B cell (primary cell): ENCODE measurements at regions not wholly inside any gene's neighbourhood (a gene's known extent, or its start where the extent isn't known, plus 50 kb on each side); places are given as distances from the start of the nearest gene placed in this dataset.

Experiments
- ATAC-seq: fragments of 200-7000 bp; cut with Tn5 transposase; one replicate; pipeline ENCODE4 v1.10.0; 2021; ENCODE audit warnings: low read depth, mild to moderate bottlenecking, moderate number of reproducible peaks, moderate library complexity
- CTCF ChIA-PET: fragments of 350-600 bp; sonication (Branson Sonifier 250); formaldehyde crosslinking; loops from one replicate; lab custom pipeline; 2021; ENCODE audit warnings: antibody characterized with exemption, inconsistent platforms; lab: Charles Lee
- POLR2A ChIA-PET: fragments of 350-600 bp; sonication (Branson Sonifier 250); formaldehyde crosslinking; loops from one replicate; lab custom pipeline; 2021; ENCODE audit warnings: antibody characterized with exemption; lab: Charles Lee
- DNase-seq: peaks from one replicate; pipeline ENCODE4 v3.0.0; 2013
- H2AFZ ChIP-seq: 2 replicates; pipeline ENCODE4 v1.6.1; 2012; ENCODE audit warnings: mild to moderate bottlenecking, low read depth, low read length; ENCODE audit not compliant: insufficient read depth, poor library complexity, severe bottlenecking
- H3K27ac ChIP-seq, 2 donors: 1 replicate in 1 of 2; 2 replicates in 1 of 2; pipeline ENCODE4 v1.5.1; 2012 to 2013; ENCODE audit warnings: low read length in 2 of 2, mild to moderate bottlenecking in 2 of 2, moderate library complexity in 1 of 2
- H3K27me3 ChIP-seq, 4 experiments: fragments of 200-600 bp in 1 of 4; sonication (generic) in 1 of 4; replicated peaks in 1 of 4; 1 replicate in 2 of 4; 2 replicates in 2 of 4; pipeline versions ENCODE4 v1.6.1 to v1.7.0; 2013 to 2016; ENCODE audit warnings: low read length in 3 of 4, mild to moderate bottlenecking in 2 of 4, mixed read lengths in 1 of 4, moderate library complexity in 1 of 4; ENCODE audit not compliant: insufficient read depth in 4 of 4, control insufficient read depth in 3 of 4; ENCODE audit errors: control extremely low read depth in 1 of 4
- H3K36me3 ChIP-seq, 2 experiments: replicated peaks in 1 of 2; 1 replicate in 1 of 2; 2 replicates in 1 of 2; pipeline versions ENCODE4 v1.6.1 to v1.7.1; 2013; ENCODE audit warnings: low read length in 1 of 2; ENCODE audit not compliant: insufficient read depth in 2 of 2, control insufficient read depth in 1 of 2; ENCODE audit errors: control extremely low read depth in 1 of 2, extremely low read depth in 1 of 2
- H3K4me1 ChIP-seq, 2 donors: fragments of 200-600 bp in 1 of 2; sonication (generic) in 1 of 2; 1 replicate in 1 of 2; 2 replicates in 1 of 2; pipeline versions ENCODE4 v1.5.1 to v1.6.1; 2013 to 2017; ENCODE audit warnings: low read length in 2 of 2; ENCODE audit not compliant: control insufficient read depth in 2 of 2, insufficient read depth in 2 of 2
- H3K4me2 ChIP-seq: replicated peaks from 2 replicates; pipeline ENCODE3; 2012; ENCODE audit warnings: mild to moderate bottlenecking, low read depth, low read length; ENCODE audit not compliant: poor library complexity, severe bottlenecking
- H3K4me3 ChIP-seq, 5 experiments: fragments of 200-600 bp in 1 of 5; sonication (generic) in 1 of 5; 1 replicate in 3 of 5; 2 replicates in 2 of 5; pipeline versions ENCODE4 v1.5.1 to v1.7.0; 2011 to 2016; ENCODE audit warnings: low read length in 4 of 5, mild to moderate bottlenecking in 4 of 5, low read depth in 2 of 5, control low read depth in 1 of 5, moderate library complexity in 1 of 5; ENCODE audit not compliant: insufficient read depth in 1 of 5; ENCODE audit errors: control extremely low read depth in 1 of 5, extremely low read depth in 1 of 5
- H3K79me2 ChIP-seq: fragments of 200-600 bp; sonication (generic); one replicate; pipeline ENCODE4 v1.6.0; 2016; ENCODE audit warnings: low read length; ENCODE audit not compliant: control insufficient read depth, insufficient read depth
- H3K9ac ChIP-seq: fragments of 200-600 bp; sonication (generic); 2 replicates; pipeline ENCODE4 v1.6.1; 2017; ENCODE audit warnings: mild to moderate bottlenecking, low read length, moderate library complexity
- H3K9me3 ChIP-seq, 3 donors: one replicate each; pipeline versions ENCODE4 v1.6.1 to v1.7.1; 2013; ENCODE audit warnings: low read length in 2 of 3; ENCODE audit not compliant: control insufficient read depth in 2 of 3, insufficient read depth in 1 of 3; ENCODE audit errors: control extremely low read depth in 1 of 3
- H4K20me1 ChIP-seq: 2 replicates; pipeline ENCODE4 v1.6.0; 2012; ENCODE audit warnings: mild to moderate bottlenecking, low read length; ENCODE audit not compliant: insufficient read depth, control insufficient read depth, poor library complexity, severe bottlenecking
- H3K27ac Mint-ChIP-seq: one replicate; pipeline ENCODE4 v1.8.0; 2021; ENCODE audit warnings: mixed read lengths
- H3K27me3 Mint-ChIP-seq: one replicate; pipeline ENCODE4 v1.8.0; 2021; ENCODE audit warnings: mixed read lengths
- H3K4me1 Mint-ChIP-seq: one replicate; pipeline ENCODE4 v1.8.0; 2021; ENCODE audit warnings: mixed read lengths
- H3K4me3 Mint-ChIP-seq: one replicate; pipeline ENCODE4 v1.8.0; 2021; ENCODE audit warnings: mixed read lengths
- H3K9me3 Mint-ChIP-seq: one replicate; pipeline ENCODE4 v1.8.0; 2022; ENCODE audit warnings: mixed read lengths; ENCODE audit not compliant: insufficient read depth
- EZH2 ChIP-seq: IDR thresholded peaks from 2 replicates; pipeline ENCODE4 v1.6.1; 2012; ENCODE audit warnings: borderline replicate concordance, low read depth, mild to moderate bottlenecking, moderate library complexity, low read length; ENCODE audit not compliant: insufficient read depth, poor library complexity, severe bottlenecking
- WGBS: methylation state at CpG from one replicate; pipeline ENCODE4 v1.1.5; 2013; ENCODE audit warnings: missing lambda C conversion rate; ENCODE audit not compliant: insufficient coverage; 5-methylcytosine and 5-hydroxymethylcytosine counted together
- intact Hi-C: fragments of 100-400 bp; cut with micrococcal nuclease; formaldehyde crosslinking; loops from one replicate; pipeline ENCODE4 v1.10.0; 2022
- TF ChIP-seq, protein P1 (sequence below): fragments of 200-600 bp; IDR thresholded peaks from one replicate; pipeline ENCODE4 v1.8.0; 2022; ENCODE audit warnings: antibody characterized with exemption, mild to moderate bottlenecking

DNA sequence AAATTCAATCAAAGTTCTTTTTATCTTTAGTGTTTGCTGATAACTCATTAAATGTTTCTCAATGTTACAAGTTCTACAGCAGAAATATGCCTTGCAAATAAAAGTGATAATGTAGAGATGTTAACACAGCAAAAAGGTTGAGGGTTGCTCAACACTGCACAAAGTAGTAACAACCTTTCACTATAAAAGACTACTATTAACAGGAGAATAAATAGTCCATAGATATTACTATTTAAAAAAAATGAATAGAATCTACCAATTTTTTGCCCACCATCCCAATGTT lies 378.1 kb downstream of the RBM43 start:
- DNase-seq (no peak), ATAC-seq (no peak)
- Histone ChIP-seq H3K27ac (no peak overlapping the region), H4K20me1 (no peaks in the 10 kb centered on the region), H3K9ac (no peak overlapping the region), H3K9me3 (no peaks in the 10 kb centered on the region), H3K79me2 (no peaks in the 10 kb centered on the region), H2AFZ (no peak overlapping the region), H3K36me3 (no peaks in the 10 kb centered on the region), H3K4me1 (no peaks in the 10 kb centered on the region), H3K27me3 (no peaks in the 10 kb centered on the region), H3K4me3 (no peak overlapping the region), H3K4me2 (no peak overlapping the region)
- Mint-ChIP-seq H3K27ac (no peak overlapping the region), H3K4me3 (no peak overlapping the region), H3K4me1 (no peaks in the 10 kb centered on the region), H3K9me3 (no peaks in the 10 kb centered on the region), H3K27me3 (no peaks in the 10 kb centered on the region)
- intact Hi-C loops = no loop called here
- POLR2A ChIA-PET = no interaction called here
- TF ChIP-seq, protein P1, sequence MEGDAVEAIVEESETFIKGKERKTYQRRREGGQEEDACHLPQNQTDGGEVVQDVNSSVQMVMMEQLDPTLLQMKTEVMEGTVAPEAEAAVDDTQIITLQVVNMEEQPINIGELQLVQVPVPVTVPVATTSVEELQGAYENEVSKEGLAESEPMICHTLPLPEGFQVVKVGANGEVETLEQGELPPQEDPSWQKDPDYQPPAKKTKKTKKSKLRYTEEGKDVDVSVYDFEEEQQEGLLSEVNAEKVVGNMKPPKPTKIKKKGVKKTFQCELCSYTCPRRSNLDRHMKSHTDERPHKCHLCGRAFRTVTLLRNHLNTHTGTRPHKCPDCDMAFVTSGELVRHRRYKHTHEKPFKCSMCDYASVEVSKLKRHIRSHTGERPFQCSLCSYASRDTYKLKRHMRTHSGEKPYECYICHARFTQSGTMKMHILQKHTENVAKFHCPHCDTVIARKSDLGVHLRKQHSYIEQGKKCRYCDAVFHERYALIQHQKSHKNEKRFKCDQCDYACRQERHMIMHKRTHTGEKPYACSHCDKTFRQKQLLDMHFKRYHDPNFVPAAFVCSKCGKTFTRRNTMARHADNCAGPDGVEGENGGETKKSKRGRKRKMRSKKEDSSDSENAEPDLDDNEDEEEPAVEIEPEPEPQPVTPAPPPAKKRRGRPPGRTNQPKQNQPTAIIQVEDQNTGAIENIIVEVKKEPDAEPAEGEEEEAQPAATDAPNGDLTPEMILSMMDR = no peak
- TF ChIP-seq EZH2 = no peak
- CTCF ChIA-PET = no interaction called here

DNA sequence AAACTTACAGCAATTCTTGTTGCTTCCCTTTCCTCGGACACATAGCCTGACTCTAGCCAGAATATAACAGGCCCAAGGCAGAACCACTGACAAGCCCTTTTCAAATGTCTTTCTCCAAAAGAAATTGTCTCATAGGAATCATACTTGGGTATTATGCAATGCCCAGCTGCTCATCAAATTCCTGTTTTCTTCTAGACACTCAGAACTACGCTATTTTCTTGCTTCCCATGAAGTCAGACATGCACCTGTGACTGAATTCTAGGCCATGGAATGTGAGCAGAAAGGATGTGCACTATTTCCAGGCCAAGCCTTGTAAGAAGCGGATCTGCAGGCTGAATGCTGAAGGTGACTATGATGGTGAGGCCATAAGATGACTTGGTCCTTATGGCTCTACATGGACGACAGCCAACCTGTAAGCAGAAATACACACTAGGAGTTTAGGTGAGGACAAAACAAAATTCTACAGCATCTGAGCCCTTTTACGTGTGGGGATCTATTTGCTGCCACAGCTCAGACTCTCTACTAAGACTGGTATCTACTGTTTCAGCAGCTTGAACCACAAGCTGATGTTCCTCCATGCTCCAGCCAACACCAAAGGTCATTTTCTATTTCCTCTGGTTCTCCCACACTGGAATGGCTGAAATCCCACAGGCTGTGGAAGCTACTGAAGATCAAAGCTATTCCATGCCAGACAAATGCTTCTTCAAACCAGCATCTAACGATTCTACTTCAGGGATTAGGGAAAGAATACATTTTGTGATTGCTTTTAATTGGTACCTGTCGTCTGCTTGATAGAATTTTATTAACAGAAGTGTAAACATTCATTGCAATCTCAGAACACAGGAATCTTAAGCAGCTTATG lies 378.7 kb downstream of the RBM43 start:
- Histone ChIP-seq H3K9me3 (no peaks in the 10 kb centered on the region), H3K79me2 (no peaks in the 10 kb centered on the region), H4K20me1 (no peaks in the 10 kb centered on the region), H3K4me3 (no peak overlapping the region), H3K36me3 (no peaks in the 10 kb centered on the region), H3K27me3 (no peaks in the 10 kb centered on the region), H3K4me2 (no peak overlapping the region), H3K27ac (no peak overlapping the region), H3K9ac (no peak overlapping the region), H3K4me1 (no peaks in the 10 kb centered on the region), H2AFZ (no peak overlapping the region)
- WGBS = 73% methylated on average over 5 of the region's 7 CpGs
- TF ChIP-seq, protein P1 = no peak
- no peak for TF ChIP-seq EZH2
- Mint-ChIP-seq H3K27me3 (no peaks in the 10 kb centered on the region), H3K9me3 (no peaks in the 10 kb centered on the region), H3K4me3 (no peak overlapping the region), H3K27ac (no peak overlapping the region), H3K4me1 (no peaks in the 10 kb centered on the region)
- CTCF ChIA-PET = no interaction called here
- DNase-seq (no peak), ATAC-seq (no peak)
- intact Hi-C loops = no loop called here
- POLR2A ChIA-PET = no interaction called here
